PFSK-1 (cell line): ENCODE measurements at regions not wholly inside any gene's neighbourhood (a gene's known extent, or its start where the extent isn't known, plus 50 kb on each side); places are given as distances from the start of the nearest gene placed in this dataset.
A peak's percentile ranks its signal among the peaks of the same experiment; 100 is the strongest.

Source experiments
- FOXP2 ChIP-seq: optimal IDR thresholded peaks from 2 replicates; pipeline ENCODE3; 2011; ENCODE audit warnings: borderline replicate concordance, control low read depth, inconsistent platforms; ENCODE audit not compliant: insufficient read depth; ENCODE audit errors: extremely low read length, extremely low read depth
- POLR2AphosphoS5 ChIP-seq: IDR thresholded peaks from 2 replicates; pipeline ENCODE4 v1.6.1; 2012; ENCODE audit warnings: low read depth, mild to moderate bottlenecking, control low read depth, low read length, moderate library complexity
- REST ChIP-seq, 2 experiments: IDR thresholded peaks; 2 replicates each; pipeline versions ENCODE4 v1.6.1 to v1.8.0; 2011 to 2012; ENCODE audit warnings: low read depth in 2 of 2, low read length in 2 of 2, control low read depth in 1 of 2, inconsistent platforms in 1 of 2, mild to moderate bottlenecking in 1 of 2, moderate library complexity in 1 of 2; ENCODE audit not compliant: insufficient read depth in 1 of 2
- SIN3A ChIP-seq: IDR thresholded peaks from 2 replicates; pipeline ENCODE4 v1.6.1; 2012; ENCODE audit warnings: mild to moderate bottlenecking, low read length, moderate library complexity, borderline replicate concordance; ENCODE audit not compliant: insufficient read depth
- TAF1 ChIP-seq: IDR thresholded peaks from 2 replicates; pipeline ENCODE4 v1.6.1; 2012; ENCODE audit warnings: low read length, control low read depth, borderline replicate concordance; ENCODE audit not compliant: insufficient read depth

- TF ChIP-seq POLR2AphosphoS5 (no peak), SIN3A (no peak), REST (IDR thresholded peaks at IDR 0.05; ENCODE audit: insufficient read depth in 1 of 2, low read depth in 2 of 2, low read length in 2 of 2) (no peak), TAF1 (no peak), FOXP2 (no peak)
Measured at GRCh38 chr1:60958001-60958400, 124.4 kb upstream of the NFIA start.

GRCh38 chr1:60956520-60956919, 125.8 kb upstream of the NFIA start:
- no peak for TF ChIP-seq REST (IDR thresholded peaks at IDR 0.05; ENCODE audit: insufficient read depth in 1 of 2, low read depth in 2 of 2, low read length in 2 of 2)
- TF ChIP-seq FOXP2, result no peak
- no peak for TF ChIP-seq SIN3A
- no peak for TF ChIP-seq TAF1
- TF ChIP-seq POLR2AphosphoS5, result no peak

GRCh38 chr1:60952612-60953111, 129.7 kb upstream of the NFIA start:
- TF ChIP-seq SIN3A (no peak), POLR2AphosphoS5 (no peak), FOXP2 (no peak), REST (IDR thresholded peaks at IDR 0.05; ENCODE audit: insufficient read depth in 1 of 2, low read depth in 2 of 2, low read length in 2 of 2) (no peak), TAF1 (no peak)

- no peak for TF ChIP-seq SIN3A
- no peak for TF ChIP-seq FOXP2
- peak in 1 of 2 experiments; percentile 68; a peak in 2 of 4 replicates for TF ChIP-seq REST (IDR thresholded peaks at IDR 0.05; ENCODE audit: insufficient read depth in 1 of 2, low read depth in 2 of 2, low read length in 2 of 2)
Measured at GRCh38 chr1:60950224-60951063, 131.9 kb upstream of the NFIA start.

GRCh38 chr1:60949826-60950197, 132.5 kb upstream of the NFIA start:
- TF ChIP-seq SIN3A (no peak), POLR2AphosphoS5 (no peak), REST (IDR thresholded peaks at IDR 0.05; ENCODE audit: insufficient read depth in 1 of 2, low read depth in 2 of 2, low read length in 2 of 2) (no peak), FOXP2 (no peak), TAF1 (no peak)
